ENCODE measurements at regions not wholly inside any gene's neighbourhood (a gene's known extent, or its start where the extent isn't known, plus 50 kb on each side); places are given as distances from the start of the nearest gene placed in this dataset.

- no peak overlapping the region for H3K4me3 ChIP-seq (replicated peaks in 1 of 3; ENCODE audit: insufficient read depth in 1 of 3, low read depth in 1 of 3, low read length in 3 of 3)
- ChIA-PET CTCF (interaction anchor here (0.5 kb wide), 1 partner anchor 66 kb away, joined by 3 read pairs; no protein-coding TSS in a partner anchor), POLR2A (no interaction called here)
- H3K9me1 ChIP-seq (replicated peaks; ENCODE audit: control insufficient read depth, extremely low read depth, insufficient read depth, low read length): no peaks in the 10 kb centered on the region
- H3K27ac ChIP-seq (ENCODE audit: insufficient read depth, low read depth, low read length): no peak overlapping the region
- peaks cover 35% of the 10 kb centered on the region for H3K4me1 ChIP-seq (ENCODE audit: control insufficient read depth, extremely low read depth, insufficient read depth, low read length)
- no peak for TF ChIP-seq JUN (IDR thresholded peaks at IDR 0.05; ENCODE audit: borderline replicate concordance, insufficient read depth, insufficient read length, low read depth)
- no peak for TF ChIP-seq EZH2 (IDR thresholded peaks at IDR 0.05; ENCODE audit: borderline replicate concordance, low read depth, low read length, severe bottlenecking)
- TF ChIP-seq, protein P1, sequence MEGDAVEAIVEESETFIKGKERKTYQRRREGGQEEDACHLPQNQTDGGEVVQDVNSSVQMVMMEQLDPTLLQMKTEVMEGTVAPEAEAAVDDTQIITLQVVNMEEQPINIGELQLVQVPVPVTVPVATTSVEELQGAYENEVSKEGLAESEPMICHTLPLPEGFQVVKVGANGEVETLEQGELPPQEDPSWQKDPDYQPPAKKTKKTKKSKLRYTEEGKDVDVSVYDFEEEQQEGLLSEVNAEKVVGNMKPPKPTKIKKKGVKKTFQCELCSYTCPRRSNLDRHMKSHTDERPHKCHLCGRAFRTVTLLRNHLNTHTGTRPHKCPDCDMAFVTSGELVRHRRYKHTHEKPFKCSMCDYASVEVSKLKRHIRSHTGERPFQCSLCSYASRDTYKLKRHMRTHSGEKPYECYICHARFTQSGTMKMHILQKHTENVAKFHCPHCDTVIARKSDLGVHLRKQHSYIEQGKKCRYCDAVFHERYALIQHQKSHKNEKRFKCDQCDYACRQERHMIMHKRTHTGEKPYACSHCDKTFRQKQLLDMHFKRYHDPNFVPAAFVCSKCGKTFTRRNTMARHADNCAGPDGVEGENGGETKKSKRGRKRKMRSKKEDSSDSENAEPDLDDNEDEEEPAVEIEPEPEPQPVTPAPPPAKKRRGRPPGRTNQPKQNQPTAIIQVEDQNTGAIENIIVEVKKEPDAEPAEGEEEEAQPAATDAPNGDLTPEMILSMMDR (IDR thresholded peaks at IDR 0.05; ENCODE audit: extremely low read depth in 1 of 2, insufficient read depth in 1 of 2, low read depth in 1 of 2, low read length in 2 of 2): no peak
- TF ChIP-seq MYC (IDR thresholded peaks at IDR 0.05; ENCODE audit: low read depth, low read length): no peak
- no peak for TF ChIP-seq POLR2AphosphoS5 (IDR thresholded peaks at IDR 0.05; ENCODE audit: insufficient read depth, low read depth, low read length)
- TF ChIP-seq MAX (IDR thresholded peaks at IDR 0.05; ENCODE audit: insufficient read depth, insufficient read length): no peak
- no peak for TF ChIP-seq FOS (IDR thresholded peaks at IDR 0.05; ENCODE audit: borderline replicate concordance, insufficient read depth, low read length)
- TF ChIP-seq POLR2A (IDR thresholded peaks at IDR 0.05; ENCODE audit: low read depth, low read length): no peak
- TF ChIP-seq GATA2 (IDR thresholded peaks at IDR 0.05; ENCODE audit: insufficient read depth, insufficient read length, low read depth, low read length): no peak
- H3K79me2 ChIP-seq (ENCODE audit: control insufficient read depth, insufficient read depth, low read length): no peaks in the 10 kb centered on the region
- no peaks in the 10 kb centered on the region for H4K20me1 ChIP-seq (replicated peaks; ENCODE audit: control insufficient read depth, extremely low read depth, insufficient read depth, low read length)
- H2AFZ ChIP-seq (ENCODE audit: low read depth, low read length): no peak overlapping the region
- no peaks in the 10 kb centered on the region for H3K36me3 ChIP-seq (ENCODE audit: control insufficient read depth in 2 of 2, extremely low read depth in 1 of 2, insufficient read depth in 2 of 2, low read length in 2 of 2)
- no peak overlapping the region for H3K9ac ChIP-seq (replicated peaks; ENCODE audit: extremely low read depth, insufficient read depth, low read length)
- dilution Hi-C loops (cut with MboI; ENCODE audit: extremely low pct_ligation_motif_present, low sequenced_read_pairs): no loop called here
- intact Hi-C loops (cut with micrococcal nuclease): loop anchor here (10.0 kb wide), 1 partner anchor 434 kb away; the partner anchor contains the start of gene RUNX1
- H3K9me3 ChIP-seq (replicated peaks; ENCODE audit: control insufficient read depth, insufficient read depth, low read length): no peaks in the 10 kb centered on the region
- FAIRE-seq: no peak
- DNase-seq (ENCODE audit: low read depth, low spot score): no peak
- BruUV-seq (replicated peaks): no TSS peak
- no peaks in the 10 kb centered on the region for H3K27me3 ChIP-seq (ENCODE audit: control insufficient read depth in 2 of 2, insufficient read depth in 2 of 2, low read length in 2 of 2)
- H3K4me2 ChIP-seq (ENCODE audit: insufficient read depth, low read length): no peak overlapping the region
Observed at GRCh38 chr21:35479065-35479448, 430.0 kb upstream of the RUNX1 start.

All from endothelial cell of umbilical vein (primary cell).